KMS-11 (cell line): ENCODE measurements at regions not wholly inside any gene's neighbourhood (a gene's known extent, or its start where the extent isn't known, plus 50 kb on each side); places are given as distances from the start of the nearest gene placed in this dataset.

Experiments
- H2AFZ ChIP-seq: fragments of 200-600 bp; sonication (generic); 2 replicates; pipeline ENCODE4 v1.6.1; 2016; ENCODE audit warnings: antibody characterized with exemption, mixed run types, low read depth
- H3K27ac ChIP-seq: fragments of 200-600 bp; sonication (generic); 2 replicates; pipeline ENCODE4 v1.6.1; 2016; ENCODE audit warnings: mild to moderate bottlenecking, mixed run types
- H3K27me3 ChIP-seq: fragments of 200-600 bp; sonication (generic); 2 replicates; pipeline ENCODE4 v1.6.1; 2017; ENCODE audit warnings: mild to moderate bottlenecking, low read depth, mixed run types, moderate library complexity; ENCODE audit not compliant: insufficient read depth
- H3K36me3 ChIP-seq: fragments of 200-600 bp; sonication (generic); 2 replicates; pipeline ENCODE4 v1.6.1; 2017; ENCODE audit warnings: mild to moderate bottlenecking, mixed run types; ENCODE audit not compliant: insufficient read depth
- H3K4me1 ChIP-seq: fragments of 200-600 bp; sonication (generic); 2 replicates; pipeline ENCODE4 v1.6.1; 2016; ENCODE audit warnings: mild to moderate bottlenecking, low read depth, mixed run types; ENCODE audit not compliant: poor library complexity, severe bottlenecking
- H3K4me2 ChIP-seq: fragments of 200-600 bp; sonication (generic); 2 replicates; pipeline ENCODE4 v1.7.0; 2016; ENCODE audit warnings: mild to moderate bottlenecking, mixed run types
- H3K4me3 ChIP-seq: fragments of 200-600 bp; sonication (generic); IDR thresholded peaks from 2 replicates; pipeline ENCODE4 v1.6.1; 2017; ENCODE audit warnings: low read depth, low read length, mixed read lengths; ENCODE audit not compliant: insufficient read depth
- H3K79me2 ChIP-seq: fragments of 200-600 bp; sonication (generic); 2 replicates; pipeline ENCODE4 v1.6.1; 2016; ENCODE audit warnings: low read depth, mixed run types; ENCODE audit not compliant: insufficient read depth
- H3K9ac ChIP-seq: fragments of 200-600 bp; sonication (generic); 2 replicates; pipeline ENCODE4 v1.6.1; 2016; ENCODE audit warnings: mild to moderate bottlenecking, mixed run types
- H4K20me1 ChIP-seq: fragments of 200-600 bp; sonication (generic); 2 replicates; pipeline ENCODE4 v1.6.1; 2016; ENCODE audit warnings: mild to moderate bottlenecking, mixed run types; ENCODE audit not compliant: insufficient read depth
- CTCF ChIP-seq: fragments of 200-600 bp; sonication (generic); conservative IDR thresholded peaks from 2 replicates; pipeline ENCODE4 v1.6.1; 2017; ENCODE audit warnings: low read depth, mild to moderate bottlenecking, antibody characterized with exemption, low read length, moderate library complexity, mixed read lengths

- H3K36me3 ChIP-seq = no peaks in the 10 kb centered on the region
- no peak overlapping the region for H3K4me3 ChIP-seq
- H3K4me2 ChIP-seq = no peak overlapping the region
- no peaks in the 10 kb centered on the region for H3K79me2 ChIP-seq
- H3K27ac ChIP-seq = no peak overlapping the region
- H4K20me1 ChIP-seq = no peaks in the 10 kb centered on the region
- no peak overlapping the region for H2AFZ ChIP-seq
- no peaks in the 10 kb centered on the region for H3K4me1 ChIP-seq
- no peaks in the 10 kb centered on the region for H3K27me3 ChIP-seq
- no peak for TF ChIP-seq CTCF
- H3K9ac ChIP-seq = no peak overlapping the region
Measured at GRCh38 chr2:187266147-187266546, 181.9 kb downstream of the CALCRL start.

DNA sequence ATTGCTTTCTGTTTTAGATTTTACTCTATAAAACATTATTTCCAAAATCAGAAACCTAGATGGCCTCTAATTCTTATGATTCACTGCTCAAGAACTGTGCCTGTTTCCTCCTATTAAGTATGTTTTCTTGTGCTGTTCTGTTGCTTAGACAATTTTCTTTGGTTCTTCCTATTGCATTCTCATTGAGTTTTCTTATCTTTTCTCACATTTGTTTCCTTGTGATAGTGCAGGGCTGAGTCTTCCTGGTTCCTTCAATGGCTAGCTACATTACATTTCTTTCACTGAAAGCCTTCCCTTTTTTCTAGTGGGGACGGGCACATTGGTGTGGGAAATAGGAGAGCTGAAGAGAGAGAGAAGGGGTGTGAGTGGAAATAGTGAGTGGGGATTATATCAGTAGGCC lies 183.4 kb downstream of the CALCRL start:
- Histone ChIP-seq H3K4me2 (no peak overlapping the region), H3K36me3 (no peaks in the 10 kb centered on the region), H2AFZ (no peak overlapping the region), H3K79me2 (no peaks in the 10 kb centered on the region), H4K20me1 (no peaks in the 10 kb centered on the region), H3K27me3 (no peaks in the 10 kb centered on the region), H3K27ac (no peak overlapping the region), H3K4me3 (no peak overlapping the region), H3K9ac (no peak overlapping the region), H3K4me1 (no peaks in the 10 kb centered on the region)
- TF ChIP-seq CTCF = no peak

- H3K9ac ChIP-seq = no peak overlapping the region
- no peak overlapping the region for H3K27ac ChIP-seq
- no peaks in the 10 kb centered on the region for H3K36me3 ChIP-seq
- H3K27me3 ChIP-seq = no peaks in the 10 kb centered on the region
- H3K4me2 ChIP-seq = no peak overlapping the region
- H2AFZ ChIP-seq = no peak overlapping the region
- no peak overlapping the region for H3K4me3 ChIP-seq
- H3K4me1 ChIP-seq = no peaks in the 10 kb centered on the region
- H4K20me1 ChIP-seq = no peaks in the 10 kb centered on the region
- no peak for TF ChIP-seq CTCF
- no peaks in the 10 kb centered on the region for H3K79me2 ChIP-seq
Measured at GRCh38 chr2:187263675-187264560, 184.1 kb downstream of the CALCRL start.

GRCh38 chr2:187261705-187262104 lies 186.3 kb downstream of the CALCRL start:
- H3K27ac ChIP-seq = no peak overlapping the region
- H3K9ac ChIP-seq = no peak overlapping the region
- no peak overlapping the region for H2AFZ ChIP-seq
- H3K27me3 ChIP-seq = no peaks in the 10 kb centered on the region
- H3K4me3 ChIP-seq = no peak overlapping the region
- H4K20me1 ChIP-seq = no peaks in the 10 kb centered on the region
- no peaks in the 10 kb centered on the region for H3K4me1 ChIP-seq
- no peaks in the 10 kb centered on the region for H3K79me2 ChIP-seq
- no peak overlapping the region for H3K4me2 ChIP-seq
- TF ChIP-seq CTCF = no peak
- no peaks in the 10 kb centered on the region for H3K36me3 ChIP-seq
